Spleen (tissue), 11 donors: ENCODE measurements at regions not wholly inside any gene's neighbourhood (a gene's known extent, or its start where the extent isn't known, plus 50 kb on each side); places are given as distances from the start of the nearest gene placed in this dataset.

ENCODE experiments used
- DNase-seq: peaks from one replicate; pipeline ENCODE4 v3.0.0-alpha.2; 2020
- H3K27ac ChIP-seq, 8 donors: fragments of 200-600 bp; sonication (generic) in 7 of 8; 1 replicate in 4 of 8; 2 replicates in 4 of 8; pipeline versions ENCODE4 v1.5.0 to v1.8.0; 2016 to 2021; ENCODE audit warnings: inconsistent platforms in 4 of 8, mild to moderate bottlenecking in 4 of 8, moderate library complexity in 1 of 8
- H3K27me3 ChIP-seq, 7 donors: fragments of 200-600 bp; sonication (generic) in 6 of 7; replicated peaks in 1 of 7; 1 replicate in 4 of 7; 2 replicates in 3 of 7; pipeline versions ENCODE4 v1.5.0 to v1.8.0; 2016 to 2021; ENCODE audit warnings: inconsistent platforms in 3 of 7, mild to moderate bottlenecking in 1 of 7
- H3K36me3 ChIP-seq, 6 donors: fragments of 200-600 bp; sonication (generic) in 5 of 6; 1 replicate in 4 of 6; 2 replicates in 2 of 6; pipeline versions ENCODE4 v1.5.0 to v1.8.0; 2016 to 2021; ENCODE audit warnings: inconsistent platforms in 2 of 6
- H3K4me1 ChIP-seq, 6 donors: fragments of 200-600 bp; sonication (generic) in 5 of 6; 1 replicate in 3 of 6; 2 replicates in 3 of 6; pipeline versions ENCODE4 v1.5.0 to v1.8.0; 2016 to 2021; ENCODE audit warnings: inconsistent platforms in 3 of 6
- H3K4me3 ChIP-seq, 8 donors: fragments of 200-600 bp; sonication (generic) in 7 of 8; 1 replicate in 4 of 8; 2 replicates in 4 of 8; pipeline versions ENCODE4 v1.5.0 to v1.8.0; 2016 to 2021; ENCODE audit warnings: inconsistent platforms in 4 of 8, mild to moderate bottlenecking in 4 of 8, moderate library complexity in 2 of 8
- H3K9me3 ChIP-seq, 8 donors: fragments of 200-600 bp; sonication (generic) in 7 of 8; 1 replicate in 4 of 8; 2 replicates in 4 of 8; pipeline versions ENCODE4 v1.5.0 to v1.8.0; 2016 to 2021; ENCODE audit warnings: inconsistent platforms in 4 of 8
- CTCF ChIP-seq, 11 experiments: fragments of 200-600 bp in 7 of 11; fragments of 450-650 bp in 4 of 11; sonication (generic) in 4 of 11; IDR thresholded peaks in 8 of 11; conservative IDR thresholded peaks in 3 of 11; 1 replicate in 7 of 11; 2 replicates in 4 of 11; pipeline versions ENCODE4 v1.4.0 to v1.8.0; 2016 to 2021; ENCODE audit warnings: antibody characterized with exemption in 11 of 11, inconsistent platforms in 4 of 11, mild to moderate bottlenecking in 1 of 11
- POLR2A ChIP-seq, 3 donors: fragments of 450-650 bp; IDR thresholded peaks; one replicate each; pipeline ENCODE4 v1.5.1; 2017; ENCODE audit warnings: antibody characterized with exemption in 3 of 3, mild to moderate bottlenecking in 1 of 3
- POLR2AphosphoS5 ChIP-seq, 3 donors: sonication (generic); formaldehyde crosslinking; IDR thresholded peaks; one replicate each; pipeline ENCODE4 v1.5.1; 2017; ENCODE audit warnings: antibody characterized with exemption in 3 of 3
- WGBS, 5 donors: extraction: QIAGEN DNeasy Blood & Tissue Kit in 3 of 5; methylation state at CpG; one replicate each; pipeline versions ENCODE4 v1.1.5 to v1.1.7; 2013 to 2018; 5-methylcytosine and 5-hydroxymethylcytosine counted together
- intact Hi-C: fragments of 100-400 bp; cut with DNase I; formaldehyde crosslinking; loops from one replicate; pipeline ENCODE4 v1.15.0; 2023; ENCODE audit warnings: low total_unique reads
- donor health status: healthy with polysubstance abuse.
- donor health status: DM: no; HTN: no; CAD: no; lungs with moderate emphysema.
- donor health status: DM: no; HTN: no; CAD: no.
- donor health status: Bipolar disorder and iron deficiency.
- donor health status: healthy.
- donor health status: DM: no; HTN: no; CAD: no.
- donor health status: DM: yes; HTN: yes; CAD: no.

- DNase-seq, result no peak
- no peaks in the 10 kb centered on the region for H3K36me3 ChIP-seq
- peak overlapping the region in 5 of 8 donors; percentile 4 to 74 (median 39) for H3K27ac ChIP-seq
- H3K4me1 ChIP-seq, result peaks cover 5 to 32% (median 17%) of the 10 kb centered on the region in 6 donors
- intact Hi-C loops, result no loop called here
- no peak overlapping the region for H3K4me3 ChIP-seq
- no peaks in the 10 kb centered on the region for H3K9me3 ChIP-seq
- no peaks in the 10 kb centered on the region for H3K27me3 ChIP-seq
- 59 to 84% (median 79%) methylated on average over 1 of the region's 1 CpG for WGBS, 5 donors
- TF ChIP-seq POLR2A (IDR thresholded peaks at IDR 0.05) (no peak), CTCF (IDR thresholded peaks at IDR 0.05 in 8 of 11, conservative IDR thresholded peaks at IDR 0.05 in 3 of 11) (no peak), POLR2AphosphoS5 (IDR thresholded peaks at IDR 0.05) (no peak)
Observed at GRCh38 chr6:71480577-71480976, 192.0 kb downstream of the OGFRL1 start.

GRCh38 chr6:71481011-71481410 lies 192.4 kb downstream of the OGFRL1 start:
- Histone ChIP-seq H3K27ac (peak overlapping the region in 5 of 8 donors; percentile 4 to 74 (median 39)), H3K36me3 (no peaks in the 10 kb centered on the region), H3K4me1 (peaks cover 5 to 32% (median 17%) of the 10 kb centered on the region in 6 donors), H3K27me3 (no peaks in the 10 kb centered on the region), H3K9me3 (no peaks in the 10 kb centered on the region), H3K4me3 (no peak overlapping the region)
- WGBS, 5 donors, result 51 to 78% (median 72%) methylated on average over 1 of the region's 1 CpG
- no peak for DNase-seq
- intact Hi-C loops, result no loop called here
- TF ChIP-seq POLR2AphosphoS5 (IDR thresholded peaks at IDR 0.05), result no peak
- no peak for TF ChIP-seq CTCF (IDR thresholded peaks at IDR 0.05 in 8 of 11, conservative IDR thresholded peaks at IDR 0.05 in 3 of 11)
- TF ChIP-seq POLR2A (IDR thresholded peaks at IDR 0.05), result no peak

- no peak overlapping the region for H3K4me3 ChIP-seq
- TF ChIP-seq POLR2A (IDR thresholded peaks at IDR 0.05), result no peak
- no peak for TF ChIP-seq CTCF (IDR thresholded peaks at IDR 0.05 in 8 of 11, conservative IDR thresholded peaks at IDR 0.05 in 3 of 11)
- TF ChIP-seq POLR2AphosphoS5 (IDR thresholded peaks at IDR 0.05), result no peak
Observed at GRCh38 chr6:71481801-71482200, 193.2 kb downstream of the OGFRL1 start.

GRCh38 chr6:71482742-71483141 lies 194.1 kb downstream of the OGFRL1 start:
- TF ChIP-seq POLR2AphosphoS5 (IDR thresholded peaks at IDR 0.05) (no peak), POLR2A (IDR thresholded peaks at IDR 0.05) (no peak), CTCF (IDR thresholded peaks at IDR 0.05 in 8 of 11, conservative IDR thresholded peaks at IDR 0.05 in 3 of 11) (no peak)
- intact Hi-C loops, result no loop called here
- DNase-seq, result no peak
- Histone ChIP-seq H3K36me3 (no peaks in the 10 kb centered on the region), H3K4me1 (peaks cover 5 to 32% (median 17%) of the 10 kb centered on the region in 6 donors), H3K27ac (no peak overlapping the region), H3K9me3 (no peaks in the 10 kb centered on the region), H3K4me3 (no peak overlapping the region), H3K27me3 (no peaks in the 10 kb centered on the region)
- 66 to 93% (median 91%) methylated on average over 2 of the region's 2 CpGs for WGBS, 5 donors

More at GRCh38 chr6:71481801-71482200, 193.2 kb downstream of the OGFRL1 start:
- Histone ChIP-seq H3K27me3 (no peaks in the 10 kb centered on the region), H3K27ac (no peak overlapping the region), H3K36me3 (no peaks in the 10 kb centered on the region), H3K4me1 (peaks cover 5 to 32% (median 17%) of the 10 kb centered on the region in 6 donors), H3K9me3 (no peaks in the 10 kb centered on the region)
- intact Hi-C loops, result no loop called here
- DNase-seq, result no peak
